ENCODE measurements at regions not wholly inside any gene's neighbourhood (a gene's known extent, or its start where the extent isn't known, plus 50 kb on each side); places are given as distances from the start of the nearest gene placed in this dataset.

DNA sequence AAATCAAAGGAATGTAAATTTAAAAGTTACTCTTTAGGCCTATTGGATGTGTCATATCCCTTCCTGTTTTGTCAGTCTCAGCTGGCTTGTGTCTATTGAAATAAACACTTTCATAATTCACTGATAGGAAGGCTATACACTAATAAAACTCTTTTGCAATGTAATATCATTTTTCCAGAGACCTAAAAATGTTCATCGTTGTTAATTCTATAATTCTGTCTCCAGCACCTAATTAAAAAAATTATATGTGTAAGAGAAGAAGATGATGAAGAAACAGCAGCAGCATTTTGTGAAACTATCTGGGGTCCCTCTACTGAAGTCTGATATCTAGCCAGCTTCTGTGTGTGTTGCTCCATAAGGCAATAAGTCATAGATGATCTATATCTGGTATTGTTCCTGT, 602.7 kb downstream of the ETV1 start:
- no peaks in the 10 kb centered on the region for H3K9me3 ChIP-seq (ENCODE audit: insufficient read depth, low read depth)
- H3K27me3 ChIP-seq (ENCODE audit: insufficient read depth, low read depth): no peaks in the 10 kb centered on the region
- H3K27ac ChIP-seq: no peak overlapping the region
- H3K79me2 ChIP-seq (ENCODE audit: low read depth): no peaks in the 10 kb centered on the region
- H3K4me3 ChIP-seq: no peak overlapping the region
- H4K20me1 ChIP-seq (ENCODE audit: insufficient read depth): no peaks in the 10 kb centered on the region
- BruUV-seq (replicated peaks): no TSS peak
- no peaks in the 10 kb centered on the region; the same call in 1 of the 2 replicates for H3K9me2 ChIP-seq (ENCODE audit: insufficient read depth)
- CTCF ChIA-PET: no interaction called here
- POLR2A ChIA-PET (ENCODE audit: unreplicated experiment): no interaction called here
- no peak overlapping the region for H3K4me2 ChIP-seq
- TF ChIP-seq, protein P1, sequence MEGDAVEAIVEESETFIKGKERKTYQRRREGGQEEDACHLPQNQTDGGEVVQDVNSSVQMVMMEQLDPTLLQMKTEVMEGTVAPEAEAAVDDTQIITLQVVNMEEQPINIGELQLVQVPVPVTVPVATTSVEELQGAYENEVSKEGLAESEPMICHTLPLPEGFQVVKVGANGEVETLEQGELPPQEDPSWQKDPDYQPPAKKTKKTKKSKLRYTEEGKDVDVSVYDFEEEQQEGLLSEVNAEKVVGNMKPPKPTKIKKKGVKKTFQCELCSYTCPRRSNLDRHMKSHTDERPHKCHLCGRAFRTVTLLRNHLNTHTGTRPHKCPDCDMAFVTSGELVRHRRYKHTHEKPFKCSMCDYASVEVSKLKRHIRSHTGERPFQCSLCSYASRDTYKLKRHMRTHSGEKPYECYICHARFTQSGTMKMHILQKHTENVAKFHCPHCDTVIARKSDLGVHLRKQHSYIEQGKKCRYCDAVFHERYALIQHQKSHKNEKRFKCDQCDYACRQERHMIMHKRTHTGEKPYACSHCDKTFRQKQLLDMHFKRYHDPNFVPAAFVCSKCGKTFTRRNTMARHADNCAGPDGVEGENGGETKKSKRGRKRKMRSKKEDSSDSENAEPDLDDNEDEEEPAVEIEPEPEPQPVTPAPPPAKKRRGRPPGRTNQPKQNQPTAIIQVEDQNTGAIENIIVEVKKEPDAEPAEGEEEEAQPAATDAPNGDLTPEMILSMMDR (conservative IDR thresholded peaks at IDR 0.05): no peak
- TF ChIP-seq EZH2 (IDR thresholded peaks at IDR 0.05; ENCODE audit: low read depth): no peak
- intact Hi-C loops (cut with micrococcal nuclease; ENCODE audit: unreplicated experiment): no loop called here
- no peaks in the 10 kb centered on the region for H3K36me3 ChIP-seq (ENCODE audit: low read depth)
- no peaks in the 10 kb centered on the region for H3F3A ChIP-seq (ENCODE audit: insufficient read depth, low read depth)
- H2AFZ ChIP-seq: no peak overlapping the region
- H3K4me1 ChIP-seq (replicated peaks; ENCODE audit: insufficient read depth): no peaks in the 10 kb centered on the region
- no peak for DNase-seq

DNA sequence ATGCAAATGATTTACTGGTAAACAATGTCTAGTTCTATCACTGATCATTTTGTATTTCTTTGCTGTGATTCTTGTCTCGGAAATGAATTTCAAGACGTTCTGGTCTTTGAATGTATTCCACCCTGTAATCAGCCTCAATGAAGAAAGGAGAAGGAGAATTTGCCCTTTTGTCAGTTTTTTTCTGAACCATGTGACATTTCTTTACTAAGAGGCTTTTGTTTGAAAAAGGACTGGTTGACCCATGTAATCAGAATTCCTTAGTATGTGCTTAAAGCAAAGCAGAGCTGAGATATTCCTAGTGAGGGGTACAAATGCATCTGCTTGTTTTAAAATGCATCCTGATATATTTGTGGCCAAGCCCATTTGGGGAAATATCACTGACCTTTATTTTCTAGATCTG, 581.6 kb downstream of the ETV1 start:
- Histone ChIP-seq H3K27ac (no peak overlapping the region), H3K9me2 (ENCODE audit: insufficient read depth) (peaks cover 4% of the 10 kb centered on the region; the same call in 1 of the 2 replicates), H3K4me1 (replicated peaks; ENCODE audit: insufficient read depth) (no peaks in the 10 kb centered on the region), H4K20me1 (ENCODE audit: insufficient read depth) (no peaks in the 10 kb centered on the region), H3K36me3 (ENCODE audit: low read depth) (no peaks in the 10 kb centered on the region), H3F3A (ENCODE audit: insufficient read depth, low read depth) (no peaks in the 10 kb centered on the region), H2AFZ (no peak overlapping the region), H3K27me3 (ENCODE audit: insufficient read depth, low read depth) (no peaks in the 10 kb centered on the region), H3K9me3 (ENCODE audit: insufficient read depth, low read depth) (no peaks in the 10 kb centered on the region), H3K79me2 (ENCODE audit: low read depth) (no peaks in the 10 kb centered on the region), H3K4me2 (no peak overlapping the region), H3K4me3 (no peak overlapping the region)
- no TSS peak for BruUV-seq (replicated peaks)
- no peak for TF ChIP-seq EZH2 (IDR thresholded peaks at IDR 0.05; ENCODE audit: low read depth)
- TF ChIP-seq, protein P1 (conservative IDR thresholded peaks at IDR 0.05): no peak
- ChIA-PET POLR2A (ENCODE audit: unreplicated experiment) (no interaction called here), CTCF (no interaction called here)
- DNase-seq: no peak
- intact Hi-C loops (cut with micrococcal nuclease; ENCODE audit: unreplicated experiment): no loop called here

GRCh38 chr7:13411151-13411550, 578.3 kb downstream of the ETV1 start:
- no peaks in the 10 kb centered on the region for H3K9me3 ChIP-seq (ENCODE audit: insufficient read depth, low read depth)
- no peaks in the 10 kb centered on the region for H4K20me1 ChIP-seq (ENCODE audit: insufficient read depth)
- H3K27me3 ChIP-seq (ENCODE audit: insufficient read depth, low read depth): no peaks in the 10 kb centered on the region
- POLR2A ChIA-PET (ENCODE audit: unreplicated experiment): no interaction called here
- H2AFZ ChIP-seq: no peak overlapping the region
- no peak overlapping the region for H3K4me2 ChIP-seq
- H3K36me3 ChIP-seq (ENCODE audit: low read depth): no peaks in the 10 kb centered on the region
- H3K9me2 ChIP-seq (ENCODE audit: insufficient read depth): peaks cover 4% of the 10 kb centered on the region; the same call in 1 of the 2 replicates
- H3K4me3 ChIP-seq: no peak overlapping the region
- TF ChIP-seq EZH2 (IDR thresholded peaks at IDR 0.05; ENCODE audit: low read depth): no peak
- TF ChIP-seq, protein P1 (conservative IDR thresholded peaks at IDR 0.05): no peak
- no peak for DNase-seq
- no peaks in the 10 kb centered on the region for H3K79me2 ChIP-seq (ENCODE audit: low read depth)
- H3K4me1 ChIP-seq (replicated peaks; ENCODE audit: insufficient read depth): no peaks in the 10 kb centered on the region
- intact Hi-C loops (cut with micrococcal nuclease; ENCODE audit: unreplicated experiment): no loop called here
- H3F3A ChIP-seq (ENCODE audit: insufficient read depth, low read depth): no peaks in the 10 kb centered on the region
- no TSS peak for BruUV-seq (replicated peaks)
- CTCF ChIA-PET: no interaction called here
- H3K27ac ChIP-seq: no peak overlapping the region

All from PC-9 (cell line).